ENCODE measurements at regions not wholly inside any gene's neighbourhood (a gene's known extent, or its start where the extent isn't known, plus 50 kb on each side); places are given as distances from the start of the nearest gene placed in this dataset.

DNA sequence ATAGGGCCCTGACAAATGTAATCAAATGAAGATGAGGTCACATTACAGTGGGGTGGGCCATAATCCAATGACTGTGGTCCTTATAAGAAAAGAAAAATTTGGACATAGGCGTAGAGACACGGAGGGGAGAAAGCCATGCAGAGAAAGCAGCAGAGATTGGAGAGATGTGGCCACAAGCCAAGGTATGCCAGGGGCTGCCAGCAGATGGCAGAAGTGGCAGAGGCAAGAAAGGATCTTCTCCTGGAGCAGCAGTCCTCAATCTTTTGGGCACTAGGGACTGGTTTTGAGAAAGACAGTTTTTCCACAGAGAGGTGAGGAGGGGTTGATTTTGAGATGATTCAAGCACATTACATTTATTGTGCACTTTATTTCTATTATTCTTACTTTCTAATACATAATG lies 355.1 kb downstream of the NPHP4 start:
- WGBS, 2 donors, result 63 to 67% methylated on average over 2 of the region's 2 CpGs
- H3K27me3 ChIP-seq, result peaks cover 0 to 46% (median 26%) of the 10 kb centered on the region in 7 donors
- intact Hi-C loops (cut with DNase I), result loop anchor here in 7 of 10 donors (1.0 to 10.0 kb wide), 4 partner anchors 108 to 110 kb away; no protein-coding TSS in a partner anchor
- H3K9me3 ChIP-seq, result no peaks in the 10 kb centered on the region
- ATAC-seq, result no peak
- no peak for DNase-seq
- no peak overlapping the region for H3K27ac ChIP-seq
- no peaks in the 10 kb centered on the region for H3K4me1 ChIP-seq
- no peak overlapping the region for H3K4me3 ChIP-seq
- no peaks in the 10 kb centered on the region for H3K36me3 ChIP-seq
- TF ChIP-seq, protein P1, sequence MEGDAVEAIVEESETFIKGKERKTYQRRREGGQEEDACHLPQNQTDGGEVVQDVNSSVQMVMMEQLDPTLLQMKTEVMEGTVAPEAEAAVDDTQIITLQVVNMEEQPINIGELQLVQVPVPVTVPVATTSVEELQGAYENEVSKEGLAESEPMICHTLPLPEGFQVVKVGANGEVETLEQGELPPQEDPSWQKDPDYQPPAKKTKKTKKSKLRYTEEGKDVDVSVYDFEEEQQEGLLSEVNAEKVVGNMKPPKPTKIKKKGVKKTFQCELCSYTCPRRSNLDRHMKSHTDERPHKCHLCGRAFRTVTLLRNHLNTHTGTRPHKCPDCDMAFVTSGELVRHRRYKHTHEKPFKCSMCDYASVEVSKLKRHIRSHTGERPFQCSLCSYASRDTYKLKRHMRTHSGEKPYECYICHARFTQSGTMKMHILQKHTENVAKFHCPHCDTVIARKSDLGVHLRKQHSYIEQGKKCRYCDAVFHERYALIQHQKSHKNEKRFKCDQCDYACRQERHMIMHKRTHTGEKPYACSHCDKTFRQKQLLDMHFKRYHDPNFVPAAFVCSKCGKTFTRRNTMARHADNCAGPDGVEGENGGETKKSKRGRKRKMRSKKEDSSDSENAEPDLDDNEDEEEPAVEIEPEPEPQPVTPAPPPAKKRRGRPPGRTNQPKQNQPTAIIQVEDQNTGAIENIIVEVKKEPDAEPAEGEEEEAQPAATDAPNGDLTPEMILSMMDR (IDR thresholded peaks at IDR 0.05), result peak in 7 of 9 donors; percentile 27 to 53 (median 35)

DNA sequence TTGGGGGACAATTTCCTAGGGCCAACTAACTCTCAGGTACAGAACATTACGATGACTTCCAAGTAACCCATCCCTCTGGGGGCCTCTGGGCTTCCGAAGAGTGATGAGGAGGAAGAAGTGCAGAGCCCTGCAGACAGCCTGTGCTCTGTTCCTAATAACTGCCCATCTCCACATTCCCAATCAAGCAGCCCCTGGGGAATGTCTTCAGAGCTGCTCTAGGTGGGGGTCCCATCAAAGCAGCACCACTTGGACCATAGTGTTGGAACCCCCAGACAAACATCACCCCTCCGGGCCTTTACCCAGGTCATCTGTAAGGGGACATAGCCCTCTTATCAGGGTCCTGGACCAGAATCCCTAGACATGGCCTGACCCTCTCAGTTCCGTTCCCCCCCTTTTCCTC lies 357.3 kb downstream of the NPHP4 start:
- WGBS, 2 donors, result 79 to 88% methylated on average over 4 of the region's 4 CpGs
- TF ChIP-seq, protein P1 (IDR thresholded peaks at IDR 0.05), result no peak
- ATAC-seq, result no peak

DNA sequence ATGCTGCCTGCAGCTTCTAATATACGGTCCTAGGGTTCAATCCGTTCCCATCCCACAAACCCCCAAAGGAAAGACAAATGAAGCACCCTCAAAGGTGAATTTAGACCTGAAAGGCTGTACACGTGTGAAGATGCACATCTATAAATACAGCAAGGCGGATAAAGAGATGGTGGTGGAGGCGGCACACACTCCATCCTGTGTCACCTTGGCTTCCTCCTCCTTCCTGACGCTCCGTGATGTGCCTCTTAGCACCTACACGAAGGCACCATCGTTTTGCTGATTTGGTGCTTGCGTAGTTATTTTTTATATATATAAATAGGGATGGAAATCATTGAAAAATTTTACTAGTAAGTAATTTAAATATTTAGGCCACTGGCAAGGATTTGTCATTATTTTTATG lies 359.4 kb downstream of the NPHP4 start:
- H3K9me3 ChIP-seq, result no peaks in the 10 kb centered on the region
- intact Hi-C loops (cut with DNase I), result loop anchor here in 3 of 10 donors (10.0 kb wide), 1 partner anchor 112 kb away; no protein-coding TSS in a partner anchor
- H3K4me1 ChIP-seq, result no peaks in the 10 kb centered on the region
- H3K27ac ChIP-seq, result no peak overlapping the region
- no peaks in the 10 kb centered on the region for H3K36me3 ChIP-seq
- WGBS, 2 donors, result 76 to 77% methylated on average over 10 of the region's 10 CpGs
- H3K4me3 ChIP-seq, result no peak overlapping the region
- TF ChIP-seq, protein P1 (IDR thresholded peaks at IDR 0.05), result no peak
- no peak for DNase-seq
- peaks cover 0 to 31% (median 9%) of the 10 kb centered on the region in 7 donors for H3K27me3 ChIP-seq
- ATAC-seq, result no peak

More for the DNA sequence above, 357.3 kb downstream of the NPHP4 start:
- Histone ChIP-seq H3K27me3 (peaks cover 0 to 38% (median 12%) of the 10 kb centered on the region in 7 donors), H3K9me3 (no peaks in the 10 kb centered on the region), H3K27ac (no peak overlapping the region), H3K4me1 (no peaks in the 10 kb centered on the region), H3K36me3 (no peaks in the 10 kb centered on the region), H3K4me3 (no peak overlapping the region)
- DNase-seq, result no peak
- intact Hi-C loops (cut with DNase I), result loop anchor here in 5 of 10 donors (5.0 to 10.0 kb wide), 2 partner anchors 110 to 112 kb away; no protein-coding TSS in a partner anchor

DNA sequence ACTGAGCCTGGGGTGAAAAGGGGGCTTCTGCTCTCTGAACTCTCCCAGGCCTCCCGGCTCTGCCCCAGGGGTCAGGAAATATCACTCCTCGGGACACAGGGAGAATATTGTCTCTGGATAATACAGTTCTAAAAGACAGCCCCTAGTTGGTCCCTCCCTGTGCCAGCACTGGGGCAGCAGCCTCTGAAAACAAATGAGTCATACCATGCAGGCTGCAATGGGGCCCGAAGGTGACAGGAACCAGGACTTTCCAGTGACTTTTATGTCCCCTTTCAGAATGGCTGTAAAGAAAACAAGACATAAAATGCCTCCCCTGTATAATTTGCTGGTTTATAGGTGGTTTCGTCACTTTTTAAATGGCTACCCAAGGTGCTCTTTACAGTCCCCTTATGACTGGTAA lies 360.0 kb downstream of the NPHP4 start:
- Histone ChIP-seq H3K4me3 (no peak overlapping the region), H3K27me3 (peaks cover 0 to 28% (median 12%) of the 10 kb centered on the region in 7 donors), H3K27ac (no peak overlapping the region), H3K4me1 (no peaks in the 10 kb centered on the region), H3K9me3 (peaks cover 0 to 2% (median 0%) of the 10 kb centered on the region in 11 donors), H3K36me3 (no peaks in the 10 kb centered on the region)
- TF ChIP-seq, protein P1 (IDR thresholded peaks at IDR 0.05), result no peak
- intact Hi-C loops (cut with DNase I), result loop anchor here in 3 of 10 donors (10.0 kb wide), 1 partner anchor 113 kb away; no protein-coding TSS in a partner anchor
- ATAC-seq (no peak), DNase-seq (no peak)
- WGBS, 2 donors, result 41 to 49% methylated on average over 4 of the region's 4 CpGs

Data from heart right ventricle (tissue), 16 donors.